Mesendoderm (in vitro differentiated cells): ENCODE measurements at regions not wholly inside any gene's neighbourhood (a gene's known extent, or its start where the extent isn't known, plus 50 kb on each side); places are given as distances from the start of the nearest gene placed in this dataset.

Source experiments
- DNase-seq: peaks from one replicate; pipeline ENCODE4 v3.0.0; 2013
- H2AK5ac ChIP-seq: 2 replicates; pipeline ENCODE4 v1.6.1; 2013; ENCODE audit warnings: low read length, inconsistent platforms
- H2BK120ac ChIP-seq: 2 replicates; pipeline ENCODE4 v1.6.1; 2013; ENCODE audit warnings: low read depth, mild to moderate bottlenecking, low read length, moderate library complexity, mixed read lengths
- H2BK15ac ChIP-seq: replicated peaks from 2 replicates; pipeline ENCODE4 v1.6.1; 2013; ENCODE audit warnings: low read depth, mild to moderate bottlenecking, moderate library complexity
- H2BK5ac ChIP-seq: 2 replicates; pipeline ENCODE4 v1.6.1; 2013; ENCODE audit warnings: low read length, inconsistent platforms
- H3K18ac ChIP-seq: 2 replicates; pipeline ENCODE4 v1.6.1; 2013; ENCODE audit warnings: mild to moderate bottlenecking, low read length, mixed read lengths
- H3K23ac ChIP-seq: one replicate; pipeline ENCODE4 v1.6.1; 2013; ENCODE audit warnings: low read length
- H3K27ac ChIP-seq: 2 replicates; pipeline ENCODE4 v1.5.1; 2013; ENCODE audit warnings: low read depth, mild to moderate bottlenecking, inconsistent platforms, low read length, moderate library complexity
- H3K27me3 ChIP-seq: 2 replicates; pipeline ENCODE4 v1.6.1; 2013; ENCODE audit warnings: low read length, control low read depth, mild to moderate bottlenecking, inconsistent platforms; ENCODE audit not compliant: insufficient read depth, poor library complexity
- H3K36me3 ChIP-seq: 2 replicates; pipeline ENCODE4 v1.6.1; 2013; ENCODE audit warnings: low read length, inconsistent platforms; ENCODE audit not compliant: control insufficient read depth, insufficient read depth
- H3K4ac ChIP-seq: one replicate; pipeline ENCODE4 v1.6.1; 2013; ENCODE audit warnings: low read depth, mild to moderate bottlenecking, low read length, moderate library complexity
- H3K4me1 ChIP-seq: 2 replicates; pipeline ENCODE4 v1.6.1; 2013; ENCODE audit warnings: low read depth, low read length, inconsistent platforms; ENCODE audit not compliant: control insufficient read depth
- H3K4me2 ChIP-seq: 2 replicates; pipeline ENCODE4 v1.6.1; 2013; ENCODE audit warnings: low read length
- H3K4me3 ChIP-seq: 2 replicates; pipeline ENCODE4 v1.5.1; 2013; ENCODE audit warnings: mild to moderate bottlenecking, low read length
- H3K56ac ChIP-seq: one replicate; pipeline ENCODE4 v1.6.1; 2013; ENCODE audit warnings: low read length
- H3K79me1 ChIP-seq: 2 replicates; pipeline ENCODE4 v1.6.1; 2013; ENCODE audit warnings: low read length, inconsistent platforms
- H3K79me2 ChIP-seq: 2 replicates; pipeline ENCODE4 v1.6.1; 2013; ENCODE audit warnings: mild to moderate bottlenecking, low read length; ENCODE audit not compliant: control insufficient read depth, insufficient read depth
- H3K9ac ChIP-seq: 2 replicates; pipeline ENCODE4 v1.6.1; 2013; ENCODE audit warnings: low read length, inconsistent platforms
- H4K5ac ChIP-seq: one replicate; pipeline ENCODE4 v1.6.1; 2013; ENCODE audit warnings: low read length
- H4K8ac ChIP-seq: one replicate; pipeline ENCODE4 v1.6.1; 2013; ENCODE audit warnings: low read depth, mild to moderate bottlenecking, control low read depth, low read length, moderate library complexity
- WGBS: extraction: QIAGEN DNeasy Blood & Tissue Kit; methylation state at CpG from one replicate; pipeline ENCODE4 v1.1.7; 2013; ENCODE audit warnings: low lambda C conversion rate, missing lambda C conversion rate; ENCODE audit not compliant: insufficient coverage; ENCODE audit errors: extremely low coverage; 5-methylcytosine and 5-hydroxymethylcytosine counted together

DNA sequence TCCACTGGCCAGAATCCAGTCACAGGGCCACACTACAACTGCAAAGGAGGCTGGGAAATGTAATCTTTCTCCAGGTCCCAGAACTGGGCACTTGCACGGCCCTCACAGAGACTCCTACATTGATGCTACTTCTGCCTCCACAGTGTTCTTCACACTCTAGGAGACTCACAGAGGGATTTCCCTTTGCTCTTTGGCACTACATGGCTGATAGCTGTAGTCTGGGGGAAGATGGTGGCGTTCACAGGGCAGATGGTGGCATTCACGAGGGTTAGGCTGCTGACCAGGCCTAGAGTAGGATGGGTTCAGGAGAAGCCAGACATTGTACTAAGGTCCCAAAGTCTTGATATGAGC lies 151.1 kb downstream of the NUAK1 start:
- no peak overlapping the region for H4K8ac ChIP-seq
- no peak overlapping the region for H2BK5ac ChIP-seq
- no CpG with 5 or more reads among the region's 3 CpGs for WGBS
- H3K56ac ChIP-seq, result no peak overlapping the region
- no peak overlapping the region for H2BK15ac ChIP-seq
- H3K27ac ChIP-seq, result no peak overlapping the region
- H3K4me2 ChIP-seq, result no peak overlapping the region
- H2AK5ac ChIP-seq, result no peak overlapping the region
- no peaks in the 10 kb centered on the region for H3K36me3 ChIP-seq
- no peak overlapping the region for H2BK120ac ChIP-seq
- H3K79me2 ChIP-seq, result no peaks in the 10 kb centered on the region
- H4K5ac ChIP-seq, result no peak overlapping the region
- H3K4ac ChIP-seq, result no peak overlapping the region
- no peak overlapping the region for H3K23ac ChIP-seq
- no peak overlapping the region for H3K9ac ChIP-seq
- DNase-seq, result no peak
- H3K4me3 ChIP-seq, result no peak overlapping the region
- no peak overlapping the region for H3K18ac ChIP-seq
- no peaks in the 10 kb centered on the region for H3K4me1 ChIP-seq
- no peaks in the 10 kb centered on the region for H3K27me3 ChIP-seq
- no peaks in the 10 kb centered on the region for H3K79me1 ChIP-seq

DNA sequence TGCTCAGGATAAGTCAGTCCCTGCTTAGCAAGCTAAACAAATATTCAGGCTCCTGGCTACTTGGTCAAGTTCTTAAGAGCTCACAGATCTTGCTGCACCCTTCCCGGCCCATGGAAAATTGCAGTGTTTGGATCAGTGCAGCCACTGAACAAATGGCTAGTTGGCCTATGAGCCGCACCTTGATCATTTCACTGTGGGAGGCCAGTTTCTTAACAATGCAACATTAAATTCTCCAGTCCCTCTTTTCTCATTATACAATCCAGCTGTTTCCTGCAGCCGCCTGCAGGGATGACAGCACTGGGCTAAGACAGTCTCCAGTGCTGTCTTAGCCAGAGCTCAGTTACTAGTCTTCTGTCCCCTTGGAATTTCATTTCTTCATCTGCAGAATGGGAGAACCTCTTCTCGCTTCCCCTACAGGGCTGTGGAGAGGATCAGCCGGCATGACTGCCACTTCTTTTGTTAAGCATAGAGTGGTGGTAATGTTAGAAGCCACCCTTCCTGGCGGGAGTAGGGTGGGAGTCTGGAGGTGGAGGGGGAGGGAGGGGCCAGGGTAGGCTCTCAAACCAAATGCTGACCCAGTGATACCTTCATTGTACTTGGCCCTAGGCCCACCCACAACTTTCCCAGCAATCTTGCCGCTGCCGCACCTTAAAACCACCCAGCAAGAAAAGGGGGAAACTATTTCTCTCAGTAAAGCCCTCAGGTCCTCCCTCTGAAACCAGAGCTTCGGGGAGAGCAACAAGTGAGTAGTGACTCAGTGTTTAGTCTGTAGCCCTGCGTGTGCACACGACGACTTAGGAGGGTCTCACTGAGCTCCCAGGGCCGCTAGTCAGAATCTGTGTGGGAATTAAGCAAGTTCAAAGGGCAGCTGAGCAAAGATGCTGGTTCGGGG lies 145.7 kb downstream of the NUAK1 start:
- no peak overlapping the region for H2AK5ac ChIP-seq
- peak overlapping the region; percentile 7 for H3K18ac ChIP-seq
- H3K27me3 ChIP-seq, result no peaks in the 10 kb centered on the region
- peak overlapping the region; percentile 56 for H3K4ac ChIP-seq
- no peak overlapping the region for H2BK120ac ChIP-seq
- peak; percentile 23 for DNase-seq
- no peak overlapping the region for H3K23ac ChIP-seq
- H2BK5ac ChIP-seq, result no peak overlapping the region
- no peaks in the 10 kb centered on the region for H3K79me2 ChIP-seq
- H3K4me1 ChIP-seq, result peaks cover 3% of the 10 kb centered on the region
- peak overlapping the region; percentile 47 for H3K56ac ChIP-seq
- whole genome bisulfite sequencing, result no CpG with 5 or more reads among the region's 14 CpGs
- no peak overlapping the region for H3K4me3 ChIP-seq
- H3K27ac ChIP-seq, result no peak overlapping the region
- no peaks in the 10 kb centered on the region for H3K36me3 ChIP-seq
- H3K4me2 ChIP-seq, result no peak overlapping the region
- H2BK15ac ChIP-seq, result no peak overlapping the region
- no peak overlapping the region for H4K5ac ChIP-seq
- H3K79me1 ChIP-seq, result no peaks in the 10 kb centered on the region
- H4K8ac ChIP-seq, result no peak overlapping the region
- no peak overlapping the region for H3K9ac ChIP-seq

DNA sequence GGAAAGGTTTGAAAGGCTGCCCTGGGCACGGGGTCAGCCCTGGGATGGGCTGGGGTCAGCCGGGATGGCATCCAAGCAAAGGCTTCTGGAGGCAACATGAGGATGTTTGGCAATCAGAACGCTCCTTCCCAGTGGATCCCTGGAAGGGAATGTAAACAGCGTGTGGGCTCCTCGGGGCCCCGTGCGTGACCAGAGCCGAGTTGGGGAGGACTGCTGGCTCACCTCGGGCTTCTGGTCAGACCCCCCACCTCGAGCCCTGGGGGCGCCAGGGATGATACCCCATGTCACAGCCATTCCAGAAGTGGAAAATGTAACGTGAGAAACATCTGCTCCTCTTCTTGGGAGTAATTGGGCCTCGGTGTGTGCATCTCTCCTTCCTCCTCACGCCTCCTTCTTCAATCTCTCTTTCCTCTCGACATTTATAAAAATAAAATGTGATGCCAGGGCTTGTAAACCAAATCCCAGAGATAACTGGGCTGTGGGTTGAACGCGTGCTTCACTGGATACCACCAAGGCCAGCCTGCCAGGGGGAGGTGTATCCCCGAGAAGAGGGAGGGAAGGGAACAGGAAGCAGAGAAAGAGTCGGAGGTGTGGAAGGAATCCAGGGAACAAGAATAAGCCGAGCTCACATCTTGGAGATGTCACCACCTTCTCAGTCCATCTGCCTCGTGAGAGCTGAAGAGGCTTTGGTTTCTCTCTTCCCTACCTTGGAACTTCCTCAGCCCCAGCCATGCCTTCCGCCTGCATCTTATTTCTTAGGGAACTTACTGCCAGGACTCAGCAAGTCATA lies 144.8 kb downstream of the NUAK1 start:
- DNase-seq, result no peak

DNA sequence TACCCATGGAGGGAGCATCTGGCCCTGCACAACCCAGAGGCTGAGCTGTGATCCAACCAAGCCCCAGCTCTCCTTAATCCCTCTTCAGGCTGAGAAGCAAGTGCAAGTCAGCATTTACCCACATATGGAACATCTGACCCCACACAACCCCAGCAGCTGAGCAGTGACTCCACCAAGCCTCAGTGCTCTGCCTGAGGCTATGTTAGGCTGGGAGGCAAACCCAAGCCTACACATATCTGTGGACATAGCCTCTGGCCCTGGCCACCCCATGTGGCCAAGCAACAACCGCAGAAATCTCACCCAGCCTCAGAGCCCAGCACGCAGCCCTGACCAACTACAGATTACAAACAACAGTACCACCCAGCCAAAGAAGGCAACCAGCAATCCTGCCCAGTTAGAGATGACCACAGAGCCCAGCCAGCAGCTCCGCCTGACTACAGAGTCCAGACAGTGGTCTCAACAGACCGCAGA lies 142.8 kb downstream of the NUAK1 start:
- Histone ChIP-seq H4K5ac (no peak overlapping the region), H2BK15ac (no peak overlapping the region), H2BK5ac (no peak overlapping the region), H3K23ac (no peak overlapping the region), H3K36me3 (no peaks in the 10 kb centered on the region), H3K27ac (no peak overlapping the region), H3K9ac (no peak overlapping the region), H3K56ac (no peak overlapping the region), H3K4me1 (peaks cover 4% of the 10 kb centered on the region), H3K4ac (peak overlapping the region; percentile 2), H3K79me1 (no peaks in the 10 kb centered on the region), H2BK120ac (no peak overlapping the region), H2AK5ac (no peak overlapping the region), H3K4me3 (no peak overlapping the region), H3K27me3 (no peaks in the 10 kb centered on the region), H3K18ac (no peak overlapping the region), H3K79me2 (no peaks in the 10 kb centered on the region), H4K8ac (no peak overlapping the region), H3K4me2 (no peak overlapping the region)
- WGBS, result no CpG with 5 or more reads among the region's 4 CpGs
- DNase-seq, result no peak

More for the DNA sequence above, 144.8 kb downstream of the NUAK1 start:
- no peak overlapping the region for H3K4me2 ChIP-seq
- no CpG with 5 or more reads among the region's 22 CpGs for WGBS
- no peaks in the 10 kb centered on the region for H3K79me1 ChIP-seq
- peaks cover 4% of the 10 kb centered on the region for H3K4me1 ChIP-seq
- H3K27me3 ChIP-seq, result no peaks in the 10 kb centered on the region
- H4K5ac ChIP-seq, result no peak overlapping the region
- no peaks in the 10 kb centered on the region for H3K79me2 ChIP-seq
- H3K56ac ChIP-seq, result peak overlapping the region; percentile 47
- no peak overlapping the region for H3K23ac ChIP-seq
- H3K9ac ChIP-seq, result no peak overlapping the region
- H4K8ac ChIP-seq, result no peak overlapping the region
- no peak overlapping the region for H2BK120ac ChIP-seq
- H3K36me3 ChIP-seq, result no peaks in the 10 kb centered on the region
- no peak overlapping the region for H2BK5ac ChIP-seq
- H3K4ac ChIP-seq, result peak overlapping the region; percentile 56
- no peak overlapping the region for H2BK15ac ChIP-seq
- H3K27ac ChIP-seq, result no peak overlapping the region
- H3K18ac ChIP-seq, result peak overlapping the region; percentile 7
- H2AK5ac ChIP-seq, result no peak overlapping the region
- H3K4me3 ChIP-seq, result no peak overlapping the region

DNA sequence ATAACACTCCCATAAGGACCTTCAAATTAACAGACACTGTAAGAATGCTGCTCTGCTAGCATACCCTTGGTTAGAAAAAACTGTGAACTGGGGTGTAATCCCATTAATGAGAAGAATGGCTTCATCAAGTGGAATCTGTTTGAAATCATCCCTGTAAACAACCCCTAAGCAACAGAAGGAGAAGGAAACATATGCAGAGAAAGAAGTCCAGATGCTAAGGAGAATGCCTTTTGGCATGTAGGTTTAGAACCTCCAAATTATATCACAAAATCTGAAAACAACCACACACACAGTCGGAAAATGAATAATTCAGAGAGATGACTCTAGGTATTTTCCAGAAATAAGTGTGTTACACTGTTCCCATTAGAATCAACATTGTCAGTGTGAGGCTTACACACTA lies 140.2 kb downstream of the NUAK1 start:
- Histone ChIP-seq H3K4me2 (no peak overlapping the region), H3K79me2 (no peaks in the 10 kb centered on the region), H4K5ac (no peak overlapping the region), H3K23ac (no peak overlapping the region), H2BK120ac (no peak overlapping the region), H4K8ac (no peak overlapping the region), H3K27ac (no peak overlapping the region), H3K36me3 (no peaks in the 10 kb centered on the region), H2BK5ac (no peak overlapping the region), H3K4ac (no peak overlapping the region), H2AK5ac (no peak overlapping the region), H2BK15ac (no peak overlapping the region), H3K9ac (no peak overlapping the region), H3K18ac (no peak overlapping the region), H3K4me1 (peaks cover 3% of the 10 kb centered on the region), H3K4me3 (no peak overlapping the region), H3K79me1 (no peaks in the 10 kb centered on the region), H3K56ac (no peak overlapping the region), H3K27me3 (no peaks in the 10 kb centered on the region)
- WGBS, result no CpG with 5 or more reads among the region's 1 CpG
- peak; percentile 77 for DNase-seq
